HUDEP-2 (cell line): ENCODE measurements at regions not wholly inside any gene's neighbourhood (a gene's known extent, or its start where the extent isn't known, plus 50 kb on each side); places are given as distances from the start of the nearest gene placed in this dataset.

Source experiments
- DNase-seq, 76 experiments: peaks; one replicate each; lab custom pipeline; 2025; ENCODE audit not compliant: unreplicated experiment in 76 of 76; lab: John Stamatoyannopoulos, UW

DNA sequence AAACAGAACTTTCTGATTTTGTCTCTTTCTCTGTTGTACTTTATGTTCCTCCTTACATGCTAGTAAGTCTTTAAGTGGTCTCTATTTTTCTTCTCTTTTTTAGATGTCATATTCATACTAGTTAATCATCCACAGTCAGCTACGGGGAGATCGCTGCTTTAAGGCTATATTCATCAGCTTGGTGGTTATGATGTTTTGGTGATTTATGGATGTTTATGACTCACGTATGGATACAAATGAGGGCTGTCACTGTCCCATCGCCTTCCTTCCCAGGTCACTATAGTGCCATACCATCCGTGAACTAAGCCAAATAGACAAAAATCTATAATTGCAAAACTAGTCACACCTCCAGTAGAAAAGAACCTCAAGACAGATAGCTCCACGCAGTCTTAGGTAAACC lies 296.8 kb upstream of the AADAT start:
- DNase-seq, result no peak

DNA sequence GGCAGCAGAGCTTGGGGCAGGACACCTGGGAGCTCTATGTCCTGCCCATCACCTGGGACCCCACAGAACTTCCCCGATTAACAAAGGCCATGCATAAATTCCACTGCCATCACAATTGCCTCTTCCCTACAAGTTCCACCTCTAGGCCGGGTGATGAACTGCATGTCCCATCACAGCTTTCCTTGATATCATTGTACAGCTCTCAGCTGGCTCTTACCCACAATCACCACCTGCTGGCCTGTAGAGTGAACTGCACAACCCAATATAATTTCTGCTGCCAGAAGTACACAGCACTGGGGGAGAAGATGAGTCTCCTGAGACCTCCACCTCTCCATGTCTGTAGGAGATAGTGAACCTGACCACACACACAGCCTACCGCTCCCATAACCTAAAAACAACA lies 285.0 kb upstream of the AADAT start:
- peak in 41 of 76 experiments; percentile 1 to 74 (median 20) for DNase-seq

DNA sequence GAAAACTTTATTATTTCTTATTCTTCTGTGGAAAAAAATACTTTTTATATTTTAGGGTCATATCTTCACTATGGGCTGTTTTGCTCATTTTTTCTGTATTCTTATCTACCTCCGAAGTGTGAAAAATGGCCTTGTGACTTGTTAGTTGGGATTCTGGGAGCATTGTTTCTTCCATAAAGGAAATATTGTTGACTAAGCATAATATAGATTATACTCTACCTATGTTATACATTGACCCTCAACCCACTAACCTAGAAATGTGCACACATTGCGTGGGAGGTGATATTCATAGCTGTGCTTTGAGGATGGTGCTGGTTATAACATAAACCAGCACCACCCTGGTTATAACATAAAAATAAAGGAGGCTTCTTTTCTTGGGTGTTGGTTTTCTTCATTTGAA lies 259.2 kb upstream of the AADAT start:
- no peak for DNase-seq

DNA sequence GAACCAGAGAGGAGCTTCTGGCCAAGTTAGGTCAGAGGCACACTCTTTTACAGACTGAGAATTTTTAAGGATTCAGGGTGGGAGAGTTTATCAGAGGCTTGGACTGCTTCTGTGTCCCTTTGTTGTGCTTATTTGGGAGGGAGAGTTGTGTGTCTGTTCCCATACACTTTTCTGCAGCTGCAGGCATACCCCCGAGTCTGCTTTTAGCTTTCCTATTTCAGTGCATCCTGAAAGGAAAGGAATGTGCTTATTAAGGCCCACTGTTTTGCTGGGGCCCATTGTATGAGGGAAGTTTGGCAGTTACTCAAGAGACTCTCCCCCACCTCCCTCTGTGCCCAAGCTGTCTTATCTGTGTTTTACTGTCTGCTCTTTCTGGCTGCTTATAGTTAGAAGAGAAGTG lies 257.4 kb upstream of the AADAT start:
- peak in 10 of 76 experiments; percentile 1 to 55 (median 40) for DNase-seq

DNA sequence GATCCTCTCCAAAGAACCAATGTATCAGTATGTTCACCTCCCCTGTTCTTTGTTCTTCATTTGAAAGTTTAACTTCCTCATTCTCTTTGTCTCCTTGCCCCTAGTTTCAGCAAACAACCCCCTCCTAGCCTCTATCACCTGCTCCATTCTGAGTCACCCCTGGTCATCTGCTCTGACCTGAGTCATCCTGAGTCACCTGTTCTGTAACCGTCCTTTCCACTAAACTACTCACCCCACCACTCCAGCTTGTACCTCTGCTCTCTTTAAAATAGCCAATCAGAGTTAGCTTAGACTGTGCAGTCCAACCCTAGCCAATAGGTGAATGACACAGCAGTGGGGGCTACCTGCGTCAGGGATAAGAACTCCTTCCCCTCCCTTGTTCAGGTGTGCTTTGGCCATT lies 249.8 kb upstream of the AADAT start:
- DNase-seq, result no peak

DNA sequence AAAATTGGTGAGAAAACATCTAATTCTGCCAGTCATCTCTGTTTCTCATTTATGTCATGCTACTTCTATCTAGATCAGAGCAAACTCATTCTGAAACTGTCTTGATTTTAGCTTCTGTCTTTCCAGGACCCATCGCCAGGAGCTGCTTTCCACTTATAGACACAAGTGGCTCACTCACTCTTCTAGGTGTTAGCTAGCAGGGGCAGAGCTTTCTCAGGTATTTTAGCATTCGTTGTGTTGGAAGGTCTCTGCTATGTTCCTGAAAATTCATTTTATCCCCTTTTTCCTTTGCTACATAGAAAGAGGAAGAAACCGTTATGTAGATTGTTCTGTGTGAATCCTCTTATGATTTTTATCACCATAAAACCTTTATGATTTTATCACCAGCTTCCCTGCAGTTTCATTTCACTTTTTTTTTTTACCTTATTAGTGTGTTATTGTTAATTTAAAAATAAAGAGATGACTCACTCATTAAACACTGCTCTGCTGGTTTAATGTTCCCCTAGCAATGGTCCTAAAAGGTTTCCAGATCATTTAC lies 246.6 kb upstream of the AADAT start:
- no peak for DNase-seq

DNA sequence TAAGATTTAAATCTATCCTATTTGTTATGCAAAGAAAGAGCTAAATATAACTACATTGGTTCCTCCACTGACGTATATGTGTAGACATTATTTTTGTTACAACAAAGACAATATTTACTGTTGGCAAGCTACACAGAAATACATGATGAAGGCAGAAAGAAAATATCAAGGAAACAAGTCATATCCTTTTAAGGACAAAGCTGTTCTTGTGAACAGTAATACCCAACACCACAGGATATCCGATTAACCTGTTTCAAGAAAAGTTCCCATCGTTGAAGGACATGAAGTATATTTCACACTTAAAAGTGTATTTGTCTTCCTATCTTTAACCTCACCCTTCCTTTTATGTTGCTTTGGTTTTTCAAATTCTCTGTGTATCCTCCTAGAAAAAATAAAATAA lies 235.8 kb upstream of the AADAT start:
- no peak for DNase-seq

DNA sequence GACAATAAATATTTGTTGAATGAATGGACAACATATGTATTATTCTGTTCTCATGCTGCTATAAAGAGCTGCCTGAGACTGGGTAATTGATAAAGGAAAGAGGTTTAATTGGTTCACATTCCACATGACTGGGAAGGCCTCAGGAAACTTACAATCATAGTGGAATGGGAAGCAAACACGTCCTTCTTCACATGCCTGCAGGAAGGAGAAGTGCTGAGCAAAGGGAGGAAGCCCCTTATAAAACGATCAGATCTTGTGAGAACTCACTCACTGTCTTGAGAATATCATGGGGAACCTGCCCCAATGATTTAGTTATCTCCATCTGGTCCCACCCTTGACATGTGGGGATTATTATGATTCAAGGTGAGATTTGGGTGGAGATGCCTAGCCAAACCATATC lies 233.9 kb upstream of the AADAT start:
- no peak for DNase-seq

DNA sequence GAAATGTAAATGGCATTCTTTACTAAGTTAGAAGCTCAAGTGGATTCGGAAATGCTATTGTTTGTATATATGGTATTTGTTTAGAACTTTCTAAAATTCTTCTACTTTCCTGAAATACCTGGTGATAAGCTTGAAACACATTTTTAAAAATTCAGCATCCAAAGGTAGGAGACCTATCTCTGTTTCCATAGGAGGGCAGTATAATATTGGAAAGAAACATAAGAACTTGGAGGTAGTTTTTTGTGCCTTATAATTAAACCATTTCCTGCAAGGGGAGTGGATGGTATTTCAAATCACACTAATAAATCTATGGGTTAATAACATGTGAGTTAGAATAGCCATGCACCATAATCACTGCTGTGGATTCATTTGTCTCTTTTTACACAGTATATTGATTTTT lies 217.4 kb upstream of the AADAT start:
- no peak for DNase-seq

DNA sequence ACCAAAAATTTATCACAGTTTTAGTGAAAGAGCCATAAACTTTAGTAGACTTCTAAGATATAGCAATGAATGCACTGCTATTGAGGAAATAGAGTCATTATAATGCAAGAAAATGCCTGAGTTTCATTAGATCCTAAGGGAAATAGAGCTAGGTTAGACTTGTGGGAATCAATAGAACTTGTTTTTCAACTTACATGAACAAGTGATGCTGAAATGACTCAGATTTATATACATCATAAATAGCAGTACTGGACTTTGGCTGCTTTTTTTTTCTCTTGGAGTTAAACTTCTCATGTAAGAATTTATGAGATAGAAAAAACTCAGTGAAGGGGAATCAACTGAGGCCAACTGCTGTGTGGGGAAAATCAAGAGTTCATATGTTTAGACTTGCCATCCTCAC lies 216.5 kb upstream of the AADAT start:
- DNase-seq, result no peak

DNA sequence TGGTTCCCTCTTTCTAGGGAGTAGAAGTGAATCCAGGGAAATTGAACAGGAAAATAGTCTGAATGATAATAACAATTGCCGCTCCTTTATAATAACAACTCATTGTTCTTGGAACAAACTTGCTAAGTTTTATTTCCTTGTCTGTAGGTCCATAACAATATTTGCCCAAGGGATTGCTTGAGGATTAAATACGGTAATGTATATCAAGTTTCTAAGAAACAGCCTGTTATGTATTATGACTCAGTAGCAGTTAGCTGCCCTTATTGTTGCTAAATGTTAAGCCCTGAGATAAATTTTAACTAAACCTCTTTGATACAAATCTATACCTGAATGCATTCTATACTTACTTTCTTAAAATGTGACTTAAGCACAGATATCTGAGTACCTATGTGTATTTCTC lies 215.9 kb upstream of the AADAT start:
- DNase-seq, result no peak

DNA sequence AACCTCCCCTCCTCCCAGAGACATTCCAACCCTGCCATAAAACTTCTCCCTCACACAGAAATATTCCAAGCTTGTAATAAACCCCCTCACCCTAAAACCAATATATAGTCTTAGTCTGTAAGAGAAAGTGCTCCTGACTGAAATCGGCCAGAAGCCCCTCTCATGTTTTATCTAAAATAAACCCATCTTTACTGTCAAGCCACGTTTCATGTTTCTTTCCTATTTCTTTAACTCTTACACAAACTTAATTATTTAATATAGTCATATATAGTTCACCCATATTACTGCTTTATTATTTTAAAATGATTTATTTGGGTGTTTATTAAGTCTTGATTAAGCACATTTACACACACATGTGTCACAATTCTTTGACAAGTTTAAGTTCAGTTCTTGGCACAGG lies 191.3 kb upstream of the AADAT start:
- no peak for DNase-seq

DNA sequence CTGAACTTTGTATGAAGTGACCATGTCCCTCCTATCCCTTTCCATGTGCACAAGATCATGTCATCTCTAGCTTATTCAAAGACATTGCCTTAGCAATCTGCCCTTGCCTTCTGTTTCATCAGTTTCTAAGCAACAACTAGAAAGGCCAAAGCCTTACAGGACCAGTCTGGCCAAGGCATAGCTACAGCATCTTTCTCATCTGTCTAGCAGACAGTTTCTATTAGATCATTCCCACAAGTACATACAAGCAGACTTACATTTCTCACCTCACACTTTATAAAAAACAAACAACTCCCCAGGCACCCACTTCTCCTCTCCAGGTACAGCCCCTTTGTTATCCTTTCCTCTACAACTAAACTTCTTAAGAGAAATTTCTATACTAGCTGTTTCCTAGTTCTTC lies 188.7 kb upstream of the AADAT start:
- no peak for DNase-seq

DNA sequence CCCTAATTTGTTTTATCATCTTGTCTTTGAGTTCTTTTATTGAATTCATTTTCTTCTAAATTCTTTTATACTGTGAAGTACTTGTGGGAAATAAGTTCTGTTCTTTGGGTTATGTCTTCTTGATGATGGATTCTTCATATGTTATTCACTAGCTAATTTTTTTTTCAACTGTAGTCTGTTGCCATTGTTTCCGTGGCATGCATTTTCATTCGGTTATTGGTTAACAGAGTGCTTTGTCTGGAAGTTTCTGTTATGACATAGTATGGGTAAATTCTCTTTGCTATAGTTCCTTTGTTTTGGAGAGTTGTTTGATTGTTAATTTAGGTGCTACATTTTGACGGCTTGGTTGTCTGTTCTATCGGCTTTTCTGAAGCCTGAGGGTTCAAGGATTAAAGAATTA lies 184.9 kb upstream of the AADAT start:
- no peak for DNase-seq

DNA sequence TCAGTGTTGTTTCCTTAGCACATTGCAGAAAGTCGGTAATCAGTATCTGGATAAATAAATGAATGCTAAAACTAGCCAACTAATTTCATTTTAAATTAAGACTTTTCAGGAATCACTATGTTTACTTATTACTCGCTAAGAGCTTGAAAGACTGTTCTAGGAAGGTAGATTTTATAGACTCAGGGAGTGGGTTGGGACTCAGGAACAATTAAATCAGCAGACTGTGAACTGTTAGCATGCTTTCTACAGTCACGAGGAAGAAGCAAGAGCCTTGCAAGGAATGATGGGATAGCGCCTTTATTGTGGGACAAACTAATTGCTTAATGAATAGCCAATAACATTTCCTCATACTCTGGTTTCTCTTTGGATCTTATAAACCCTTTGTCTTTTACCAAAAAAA lies 183.2 kb upstream of the AADAT start:
- DNase-seq, result no peak

DNA sequence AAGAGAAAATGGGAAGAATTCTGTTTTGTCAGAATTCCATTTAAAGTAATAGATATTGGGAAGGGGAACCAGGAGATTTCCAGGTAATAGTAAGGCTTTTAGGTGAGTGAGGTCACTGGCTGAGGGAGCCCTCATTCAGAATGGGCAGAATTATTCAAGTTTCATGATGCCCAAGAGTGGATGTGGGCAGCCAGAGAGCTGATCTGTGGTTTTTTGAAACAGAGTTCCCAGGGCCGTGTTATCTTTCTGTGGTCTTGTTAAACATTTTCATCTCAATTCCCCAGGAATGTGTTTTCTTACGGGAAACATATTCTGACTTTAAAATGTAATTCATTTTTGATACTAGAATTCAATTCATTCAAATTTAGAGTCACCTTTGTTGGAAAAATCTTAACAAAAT lies 182.0 kb upstream of the AADAT start:
- no peak for DNase-seq

DNA sequence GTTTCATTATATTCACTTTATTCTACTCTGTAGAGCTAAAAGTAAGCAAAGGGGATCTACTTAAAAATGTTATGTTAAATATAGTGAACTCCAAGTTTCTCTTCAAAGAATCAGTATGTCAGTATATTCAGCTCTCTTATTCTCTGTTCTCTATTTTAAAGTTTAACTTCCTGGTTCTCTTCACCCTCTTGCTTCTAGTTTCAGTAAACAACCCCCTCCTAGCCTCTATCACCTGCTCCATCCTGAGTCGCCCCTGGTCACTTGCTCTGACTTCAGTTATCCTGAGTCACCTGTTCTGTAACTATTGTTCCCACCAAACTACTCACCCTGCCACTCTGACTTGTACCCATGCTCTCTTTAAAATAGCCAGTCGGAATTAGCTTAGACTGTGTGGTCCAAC lies 180.9 kb upstream of the AADAT start:
- no peak for DNase-seq

DNA sequence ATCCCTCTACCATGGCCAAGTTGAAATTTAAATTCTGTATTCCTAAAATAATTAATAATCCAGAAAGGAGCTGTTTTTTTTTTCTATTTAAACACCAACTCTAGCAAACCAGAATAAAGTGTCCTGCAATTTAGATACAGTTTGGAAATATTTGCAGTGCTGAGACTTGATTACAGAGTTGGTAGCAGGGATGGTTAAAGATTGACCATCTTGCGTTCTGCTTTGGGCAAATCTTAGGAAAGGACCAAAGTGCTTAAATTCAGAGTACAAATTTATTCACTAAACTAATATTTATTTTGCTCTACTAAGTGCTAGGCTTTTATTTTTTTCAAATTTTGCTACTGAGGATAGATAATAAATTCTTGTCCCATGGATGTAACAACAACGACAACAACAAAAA lies 180.2 kb upstream of the AADAT start:
- no peak for DNase-seq

DNA sequence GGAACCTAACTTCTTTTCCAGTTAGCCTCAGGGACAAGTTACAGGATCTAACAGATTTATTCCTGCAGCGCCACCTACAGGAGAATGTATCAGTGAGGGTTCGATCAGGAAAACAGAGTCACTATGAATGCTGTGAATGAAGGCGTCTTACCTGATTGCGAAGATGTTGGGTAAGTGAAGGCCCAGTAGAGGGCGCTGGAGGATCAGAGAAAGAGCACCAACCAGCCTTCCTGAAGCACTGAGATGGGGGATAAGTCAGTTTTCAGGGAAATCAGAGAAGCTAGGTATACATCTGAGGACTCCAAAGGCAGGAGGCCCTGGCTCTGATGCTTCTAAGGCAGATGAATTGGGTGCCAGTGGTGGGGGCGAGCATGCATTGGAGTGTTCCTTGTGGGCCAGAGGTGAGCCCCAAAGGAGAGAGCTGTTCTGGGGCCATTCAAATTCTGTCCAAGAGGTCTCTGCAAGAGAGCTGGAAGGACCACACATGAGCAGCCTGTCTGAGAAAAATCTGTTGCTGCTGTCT lies 169.9 kb upstream of the AADAT start:
- DNase-seq, result peak in 69 of 76 experiments; percentile 5 to 87 (median 55)

DNA sequence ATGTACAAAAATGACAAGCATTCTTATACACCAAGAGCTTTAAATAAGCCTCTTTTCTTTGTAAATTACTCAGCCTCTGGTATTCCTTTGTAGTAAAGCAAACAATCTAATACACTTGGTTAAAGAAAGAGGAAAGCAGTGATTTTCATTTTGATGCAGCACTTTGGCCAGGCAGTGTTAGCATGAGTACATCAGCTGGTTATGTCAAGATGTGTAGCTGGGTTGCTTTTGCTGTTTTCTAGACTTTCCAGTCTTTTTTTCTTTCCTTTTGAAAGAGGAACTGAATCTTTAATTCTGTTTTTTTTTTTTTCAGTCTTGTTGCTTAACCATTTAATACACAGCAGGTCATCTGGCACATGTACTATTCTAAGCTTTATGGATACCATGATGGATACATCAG lies 167.1 kb upstream of the AADAT start:
- DNase-seq, result no peak

DNA sequence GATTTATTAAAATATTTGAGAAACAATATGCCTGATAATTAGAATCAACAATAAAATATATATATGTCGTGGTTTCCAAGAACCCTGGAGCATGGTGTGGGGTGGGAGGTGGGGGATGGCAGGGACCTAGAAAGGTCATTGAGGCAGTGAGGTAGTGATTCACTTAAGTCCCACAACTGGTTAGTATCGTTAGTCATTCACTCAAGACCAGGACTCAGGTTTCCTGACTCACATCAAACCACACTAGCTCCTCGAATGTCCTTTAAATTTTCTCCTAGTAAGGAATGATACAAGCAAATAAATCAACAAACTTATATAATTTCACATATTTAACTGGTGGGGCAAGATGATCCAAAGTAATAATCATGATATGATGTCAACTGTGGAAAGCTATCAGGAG lies 158.8 kb upstream of the AADAT start:
- DNase-seq, result no peak

DNA sequence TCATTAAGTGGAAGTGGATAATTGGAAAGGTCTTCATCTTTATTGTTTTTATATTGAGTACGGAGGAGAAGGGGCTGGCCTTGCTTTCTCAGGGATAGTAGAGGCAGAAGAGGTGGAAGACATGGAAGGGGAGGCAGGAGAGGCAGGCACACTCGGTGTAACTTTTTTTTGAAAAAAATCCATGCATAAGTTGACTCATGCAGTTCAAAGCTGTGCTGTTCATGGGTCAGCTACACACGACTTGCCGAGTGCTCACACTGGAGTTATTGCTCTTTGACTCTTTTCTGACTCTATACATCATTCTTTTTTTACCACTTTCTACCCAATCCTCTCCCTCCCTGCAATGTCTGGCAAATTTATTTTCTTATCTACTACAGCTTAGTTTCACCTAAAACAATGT lies 158.3 kb upstream of the AADAT start:
- DNase-seq, result no peak

DNA sequence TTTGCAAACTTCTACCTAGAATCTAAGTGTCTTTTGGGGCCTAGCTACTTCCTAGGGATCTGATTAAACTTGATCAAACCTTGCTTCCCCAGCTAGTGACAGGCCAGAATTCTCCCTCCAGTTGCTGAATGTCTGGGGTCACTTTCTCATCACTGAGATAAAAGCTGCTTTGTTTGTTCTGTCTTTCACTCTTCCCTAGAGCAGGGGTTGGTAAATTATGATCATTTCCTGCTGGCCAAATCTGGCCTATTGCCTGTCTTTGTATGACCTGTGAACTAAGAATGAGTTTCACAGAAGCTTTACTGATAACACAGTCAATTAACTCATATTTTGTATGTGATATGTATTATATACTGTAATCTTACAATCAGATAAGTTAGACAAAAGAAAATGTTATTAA lies 157.8 kb upstream of the AADAT start:
- DNase-seq, result no peak
